ENCODE measurements at regions not wholly inside any gene's neighbourhood (a gene's known extent, or its start where the extent isn't known, plus 50 kb on each side); places are given as distances from the start of the nearest gene placed in this dataset.

- DNase-seq (ENCODE audit: low read depth in 2 of 2) = no peak
Measured at GRCh38 chr13:78784014-78784750, 125.2 kb upstream of the OBI1 start.

DNA sequence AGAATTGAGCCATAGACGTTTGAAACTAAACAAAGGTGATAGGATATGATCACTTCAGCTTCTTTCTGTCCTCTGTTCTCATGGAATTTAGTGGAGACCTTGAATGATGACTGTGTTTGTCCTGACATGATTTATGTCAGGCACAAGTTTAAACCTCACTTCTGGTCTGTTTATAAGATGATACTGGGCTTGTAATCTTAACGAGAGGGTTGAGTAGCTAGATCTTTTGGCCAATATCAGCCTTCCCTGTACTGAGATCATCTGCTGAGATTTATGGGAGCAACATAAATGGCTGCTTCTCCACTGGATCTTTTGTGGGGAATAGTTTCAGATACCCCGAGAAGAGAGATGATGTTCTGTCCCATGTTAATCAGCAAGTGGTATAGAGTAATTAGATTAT lies 121.8 kb upstream of the OBI1 start:
- no peak for DNase-seq (ENCODE audit: low read depth in 2 of 2)

- no peak for DNase-seq (ENCODE audit: low read depth in 2 of 2)
Measured at GRCh38 chr13:78779608-78780007, 120.7 kb upstream of the OBI1 start.

- no peak for DNase-seq (ENCODE audit: low read depth in 2 of 2)
Measured at GRCh38 chr13:78777976-78778375, 119.0 kb upstream of the OBI1 start.

- no peak for DNase-seq (ENCODE audit: low read depth in 2 of 2)
Measured at GRCh38 chr13:78777396-78777795, 118.4 kb upstream of the OBI1 start.

- no peak for DNase-seq (ENCODE audit: low read depth in 2 of 2)
Measured at GRCh38 chr13:78772933-78773332, 114.0 kb upstream of the OBI1 start.

- no peak for DNase-seq (ENCODE audit: low read depth in 2 of 2)
Measured at GRCh38 chr13:78770601-78771000, 111.6 kb upstream of the OBI1 start.

DNA sequence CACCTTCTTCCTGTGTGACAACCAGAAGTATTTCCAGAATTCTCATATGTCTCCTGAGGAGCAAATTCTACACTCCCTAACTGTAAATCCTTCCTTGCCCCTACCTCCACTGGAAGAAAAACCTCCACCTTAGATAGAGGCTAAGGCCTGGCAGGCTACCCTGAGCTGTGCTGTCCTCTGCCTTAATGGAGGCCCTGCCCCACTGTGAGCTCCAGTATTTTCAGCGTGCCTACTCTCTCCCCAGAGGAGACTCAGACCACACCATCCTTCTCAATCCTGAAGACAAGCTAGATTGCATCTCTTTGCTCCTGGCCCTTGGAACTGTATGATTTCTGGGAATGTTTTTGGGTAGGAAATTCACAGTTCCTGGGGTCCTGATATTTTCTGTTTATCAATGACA lies 110.0 kb upstream of the OBI1 start:
- DNase-seq (ENCODE audit: low read depth in 2 of 2) = no peak

- DNase-seq (ENCODE audit: low read depth in 2 of 2) = no peak
Measured at GRCh38 chr13:78764665-78765064, 105.7 kb upstream of the OBI1 start.

GRCh38 chr13:78762825-78763224 lies 103.9 kb upstream of the OBI1 start:
- peak; percentile 17 to 19 for DNase-seq (ENCODE audit: low read depth in 2 of 2)

DNA sequence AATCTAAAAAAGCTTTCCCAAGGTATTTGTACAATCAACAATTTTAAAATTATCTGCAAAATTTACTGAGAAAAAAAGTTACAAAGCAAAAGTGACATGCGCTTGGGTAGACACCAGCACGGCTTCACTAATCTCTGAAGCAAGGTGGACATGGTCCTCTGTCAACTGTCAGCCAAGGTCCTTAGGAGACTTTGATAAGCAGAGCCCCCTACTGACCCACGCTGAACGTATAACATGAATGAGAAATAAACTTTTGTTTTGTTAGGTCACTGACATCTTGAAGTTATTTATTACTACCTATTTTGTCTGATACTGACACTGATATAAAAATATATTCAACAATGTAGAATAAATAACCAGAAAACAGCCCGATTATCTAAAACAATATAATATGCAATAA lies 100.7 kb upstream of the OBI1 start:
- DNase-seq (ENCODE audit: low read depth in 2 of 2) = peak in 1 of 2 donors; percentile 21

GRCh38 chr13:78758549-78758948 lies 99.6 kb upstream of the OBI1 start:
- DNase-seq (ENCODE audit: low read depth in 2 of 2) = no peak

DNA sequence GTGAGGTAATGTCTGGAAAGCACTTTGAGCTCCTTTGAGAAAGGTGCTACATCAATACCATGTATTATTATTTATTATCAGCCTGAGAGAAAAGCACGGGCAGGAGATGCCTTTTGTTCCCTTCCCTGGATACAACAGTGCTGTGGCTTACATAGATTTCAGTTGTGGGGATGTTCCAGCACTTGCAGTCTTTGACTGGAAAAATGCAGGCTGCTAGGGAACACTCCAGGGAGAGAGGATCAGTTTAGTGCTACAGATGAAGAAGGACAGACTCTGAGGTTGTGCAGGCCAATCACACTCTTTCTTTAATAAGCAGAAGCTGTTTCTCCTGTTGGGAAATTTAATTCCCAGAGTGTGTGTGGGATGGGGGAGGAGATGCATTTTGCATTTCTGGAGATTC lies 94.5 kb upstream of the OBI1 start:
- no peak for DNase-seq (ENCODE audit: low read depth in 2 of 2)

DNA sequence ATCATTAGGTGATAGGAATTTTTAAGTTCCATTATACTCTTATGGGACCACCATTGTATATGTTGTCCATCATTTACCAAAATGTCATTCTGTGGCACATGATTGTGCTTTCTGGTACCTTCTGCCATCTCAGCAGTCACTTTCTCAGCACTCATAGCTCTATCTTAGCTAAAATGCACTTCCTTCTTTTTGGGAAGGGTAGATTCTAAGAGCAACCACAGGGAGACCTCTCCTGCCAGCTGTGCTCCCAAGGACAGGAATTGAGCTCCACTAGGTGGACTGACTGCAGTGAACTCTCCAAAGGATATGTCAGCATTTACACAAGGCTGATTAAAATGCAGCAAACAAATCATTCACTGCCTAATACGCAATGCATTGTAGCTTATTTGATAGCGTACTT lies 91.8 kb upstream of the OBI1 start:
- DNase-seq (ENCODE audit: low read depth in 2 of 2) = no peak

- DNase-seq (ENCODE audit: low read depth in 2 of 2) = no peak
Measured at GRCh38 chr13:78743973-78744372, 85.0 kb upstream of the OBI1 start.

DNA sequence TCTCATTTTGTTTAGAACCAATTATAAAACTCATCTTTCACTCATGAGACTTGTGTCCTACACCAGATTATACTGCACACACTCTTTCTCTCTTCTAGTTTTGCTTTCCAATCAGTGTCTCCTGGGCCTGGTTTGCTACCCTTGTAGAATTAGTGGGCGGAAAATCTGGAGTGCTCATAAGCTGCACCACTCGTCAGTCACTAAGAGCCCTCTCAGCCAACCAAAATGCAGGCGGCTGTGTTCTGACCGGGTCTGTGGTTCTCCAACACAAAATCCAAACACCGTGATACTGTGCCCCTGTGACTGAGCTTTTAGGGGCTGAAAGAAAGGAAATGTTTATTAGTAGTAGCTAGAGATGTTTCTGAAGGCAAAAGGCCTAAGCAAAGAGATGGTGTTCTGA lies 83.7 kb upstream of the OBI1 start:
- DNase-seq (ENCODE audit: low read depth in 2 of 2) = no peak

GRCh38 chr13:78736142-78736541 lies 77.2 kb upstream of the OBI1 start:
- DNase-seq (ENCODE audit: low read depth in 2 of 2) = no peak

GRCh38 chr13:78732445-78733017 lies 73.6 kb upstream of the OBI1 start:
- no peak for DNase-seq (ENCODE audit: low read depth in 2 of 2)

DNA sequence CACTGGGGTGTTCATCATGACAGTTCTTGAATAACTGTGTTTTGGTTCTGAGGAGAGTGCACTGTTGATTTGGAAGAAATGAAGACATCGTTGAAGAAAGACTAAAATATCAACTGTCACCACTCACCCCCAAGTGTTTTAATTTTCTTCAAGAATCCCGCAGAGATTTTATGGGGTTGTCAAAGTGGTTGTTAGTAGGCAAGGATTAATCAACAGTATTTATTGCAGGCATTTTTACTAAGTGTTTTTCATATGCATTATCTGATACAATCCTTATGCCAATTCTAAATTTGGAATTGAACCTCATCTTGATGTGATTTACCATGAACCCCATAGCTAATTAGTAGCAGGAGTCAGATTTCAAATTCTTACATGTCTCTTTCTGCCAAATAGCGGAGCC lies 63.7 kb upstream of the OBI1 start:
- DNase-seq (ENCODE audit: low read depth in 2 of 2) = no peak

- no peak for DNase-seq (ENCODE audit: low read depth in 2 of 2)
Measured at GRCh38 chr13:78719367-78719766, 60.4 kb upstream of the OBI1 start.

DNA sequence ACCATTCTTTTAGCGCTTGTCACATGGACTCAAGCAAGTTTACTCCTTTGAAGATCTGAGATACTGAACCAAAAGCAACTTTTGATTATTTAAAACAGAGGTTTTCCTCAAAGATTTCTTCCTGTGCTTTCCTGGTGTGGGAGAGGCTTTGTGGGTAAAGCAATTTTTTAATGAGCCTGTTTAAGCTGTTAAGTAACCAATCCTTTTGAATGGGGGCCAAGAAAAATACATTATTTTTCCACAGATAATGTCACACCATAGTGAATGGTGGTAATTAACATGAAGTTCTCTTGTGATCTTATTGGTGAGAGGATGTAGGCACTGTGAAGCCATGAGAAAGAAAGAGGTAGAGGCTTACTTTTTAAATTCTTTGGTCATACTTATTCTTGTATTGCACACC lies 55.8 kb upstream of the OBI1 start:
- DNase-seq (ENCODE audit: low read depth in 2 of 2) = peak in 1 of 2 donors; percentile 7

- DNase-seq (ENCODE audit: low read depth in 2 of 2) = no peak
Measured at GRCh38 chr13:78712831-78713230, 53.9 kb upstream of the OBI1 start.

GRCh38 chr13:78709028-78709427 lies 50.1 kb upstream of the OBI1 start:
- no peak for DNase-seq (ENCODE audit: low read depth in 2 of 2)

Measured in lung microvascular endothelial cell (primary cell).